Naive B cell (primary cell): ENCODE measurements at regions not wholly inside any gene's neighbourhood (a gene's known extent, or its start where the extent isn't known, plus 50 kb on each side); places are given as distances from the start of the nearest gene placed in this dataset.

Source experiments
- ATAC-seq, 2 donors: fragments of 150-1000 bp; cut with Tn5 transposase; 2 replicates each; pipeline ENCODE4 v1.10.0; 2021; ENCODE audit warnings: low read depth in 2 of 2, mild to moderate bottlenecking in 2 of 2, moderate library complexity in 2 of 2
- DNase-seq: peaks from one replicate; pipeline ENCODE4 v3.0.0; 2022
- H3K27ac Mint-ChIP-seq, 6 donors: one replicate each; pipeline ENCODE4 v1.8.0; 2020 to 2022; ENCODE audit warnings: mild to moderate bottlenecking in 6 of 6, mixed read lengths in 6 of 6, moderate library complexity in 5 of 6, inconsistent platforms in 2 of 6
- H3K27me3 Mint-ChIP-seq, 3 donors: one replicate each; pipeline ENCODE4 v1.8.0; 2021 to 2022; ENCODE audit warnings: mixed read lengths in 3 of 3, mild to moderate bottlenecking in 1 of 3
- H3K36me3 Mint-ChIP-seq, 2 donors: one replicate each; pipeline ENCODE4 v1.8.0; 2020 to 2022; ENCODE audit warnings: mixed read lengths in 2 of 2, inconsistent platforms in 1 of 2, mild to moderate bottlenecking in 1 of 2
- H3K4me1 Mint-ChIP-seq, 3 donors: one replicate each; pipeline ENCODE4 v1.8.0; 2020 to 2022; ENCODE audit warnings: mixed read lengths in 3 of 3, inconsistent platforms in 1 of 3, mild to moderate bottlenecking in 1 of 3, moderate library complexity in 1 of 3
- H3K4me3 Mint-ChIP-seq, 8 donors: one replicate each; pipeline ENCODE4 v1.8.0; 2020 to 2022; ENCODE audit warnings: mild to moderate bottlenecking in 8 of 8, mixed read lengths in 8 of 8, moderate library complexity in 8 of 8, inconsistent platforms in 2 of 8
- H3K9me3 Mint-ChIP-seq, 7 donors: one replicate each; pipeline ENCODE4 v1.8.0; 2020 to 2022; ENCODE audit warnings: mixed read lengths in 7 of 7, mild to moderate bottlenecking in 5 of 7, inconsistent platforms in 2 of 7, moderate library complexity in 1 of 7

DNA sequence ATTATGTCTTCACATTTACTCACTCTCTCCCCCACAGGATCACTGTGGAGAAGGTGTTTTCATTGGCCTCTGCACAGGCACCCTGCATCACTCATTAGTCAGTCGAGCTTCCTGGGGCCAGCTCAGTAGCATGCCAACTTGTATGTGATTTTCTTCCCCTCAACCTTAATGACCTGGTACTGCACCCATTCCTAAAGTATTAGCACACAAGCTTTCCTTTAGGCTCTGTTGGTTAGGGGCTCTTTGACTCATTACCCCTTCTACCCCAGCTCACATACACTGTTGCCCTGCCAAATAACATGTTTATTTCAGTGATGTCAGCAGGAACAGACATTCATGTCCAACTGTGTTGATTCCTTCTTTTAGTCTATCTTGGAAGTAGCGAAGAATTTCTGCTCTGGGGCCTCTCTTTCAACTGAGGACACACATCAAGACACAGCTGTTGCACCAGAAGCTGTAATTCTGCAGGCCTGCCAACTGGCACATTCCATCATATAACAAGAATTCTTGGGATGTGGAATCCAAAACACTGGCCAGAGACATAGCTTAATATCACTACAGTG lies 603.5 kb upstream of the ADAMTS5 start:
- no peaks in the 10 kb centered on the region for H3K27me3 Mint-ChIP-seq
- ATAC-seq = no peak
- no peak for DNase-seq

DNA sequence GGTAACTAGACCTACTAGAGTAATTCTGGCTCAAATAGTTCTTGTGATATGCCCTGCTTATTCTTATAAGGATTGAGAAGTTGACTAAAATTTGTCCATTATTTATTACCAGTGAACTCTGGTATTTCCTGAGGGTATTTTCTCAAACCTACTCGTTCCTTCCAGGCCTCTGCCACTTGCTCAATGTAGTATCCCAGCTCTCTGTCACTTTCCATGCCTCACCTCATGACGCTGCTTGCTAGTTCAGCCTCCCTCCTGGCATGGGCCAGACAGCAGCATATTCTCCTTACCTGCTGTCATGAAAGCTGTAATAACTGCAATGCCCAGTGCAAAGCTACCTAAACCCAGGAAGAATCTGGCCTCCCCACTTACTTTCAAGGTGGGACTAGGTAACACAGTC lies 602.9 kb upstream of the ADAMTS5 start:
- no peaks in the 10 kb centered on the region for H3K27me3 Mint-ChIP-seq
- DNase-seq = no peak

More for the DNA sequence above, 603.5 kb upstream of the ADAMTS5 start:
- peaks cover 1 to 9% (median 5%) of the 10 kb centered on the region in 7 donors for H3K9me3 Mint-ChIP-seq
- H3K27ac Mint-ChIP-seq = no peak overlapping the region
- H3K4me3 Mint-ChIP-seq = no peak overlapping the region
- no peaks in the 10 kb centered on the region for H3K4me1 Mint-ChIP-seq
- no peaks in the 10 kb centered on the region for H3K36me3 Mint-ChIP-seq

DNA sequence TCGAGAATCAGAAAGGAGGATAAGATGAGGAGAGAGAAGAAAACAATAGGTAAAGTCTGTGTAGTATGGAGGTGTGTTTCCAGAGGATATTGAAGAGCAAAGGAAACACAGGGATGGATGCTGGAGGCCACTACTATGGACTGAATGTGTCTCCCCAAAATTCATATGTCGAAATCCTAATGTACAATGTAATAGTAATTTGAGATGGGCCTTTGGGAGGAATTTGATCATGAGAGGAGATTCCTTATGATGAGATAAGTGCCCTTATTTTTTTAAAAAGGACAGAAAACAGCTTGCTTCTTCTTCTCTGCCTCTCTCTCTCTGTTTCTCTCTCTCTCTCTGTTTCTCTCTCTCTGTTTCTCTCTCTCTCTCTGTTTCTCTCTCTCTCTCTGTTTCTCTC lies 602.2 kb upstream of the ADAMTS5 start:
- ATAC-seq (no peak), DNase-seq (no peak)
- Mint-ChIP-seq H3K36me3 (no peaks in the 10 kb centered on the region), H3K9me3 (peaks cover 1 to 7% (median 5%) of the 10 kb centered on the region in 7 donors), H3K4me3 (no peak overlapping the region), H3K4me1 (no peaks in the 10 kb centered on the region), H3K27ac (peak overlapping the region in 2 of 6 donors; percentile 28 to 31), H3K27me3 (no peaks in the 10 kb centered on the region)

More for the DNA sequence above, 602.9 kb upstream of the ADAMTS5 start:
- peaks cover 1 to 9% (median 5%) of the 10 kb centered on the region in 7 donors for H3K9me3 Mint-ChIP-seq
- no peaks in the 10 kb centered on the region for H3K4me1 Mint-ChIP-seq
- no peak overlapping the region for H3K4me3 Mint-ChIP-seq
- no peak overlapping the region for H3K27ac Mint-ChIP-seq
- H3K36me3 Mint-ChIP-seq = no peaks in the 10 kb centered on the region
- ATAC-seq = no peak

DNA sequence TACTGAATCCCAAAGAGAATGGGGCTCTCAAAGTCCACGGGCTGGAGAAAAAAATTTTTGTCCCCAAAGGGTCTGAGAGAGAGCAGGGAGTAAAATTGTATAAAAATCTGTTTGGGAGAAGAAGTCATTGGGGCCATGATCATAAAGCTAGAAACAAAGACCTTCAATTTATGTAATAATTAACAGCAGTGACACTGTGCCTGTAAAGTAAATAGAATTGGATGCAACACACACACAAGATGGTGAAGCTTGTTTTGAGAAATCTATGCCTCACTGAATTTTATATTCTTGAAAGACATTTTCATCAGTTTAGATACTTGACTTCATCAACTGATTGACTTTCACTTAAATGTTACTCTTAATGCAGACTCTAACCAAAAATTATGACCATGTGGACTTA lies 600.5 kb upstream of the ADAMTS5 start:
- no peaks in the 10 kb centered on the region for H3K36me3 Mint-ChIP-seq
- no peaks in the 10 kb centered on the region for H3K27me3 Mint-ChIP-seq
- ATAC-seq = no peak
- no peaks in the 10 kb centered on the region for H3K4me1 Mint-ChIP-seq
- DNase-seq = no peak
- peaks cover 0 to 5% (median 0%) of the 10 kb centered on the region in 7 donors for H3K9me3 Mint-ChIP-seq
- no peak overlapping the region for H3K4me3 Mint-ChIP-seq
- H3K27ac Mint-ChIP-seq = no peak overlapping the region

DNA sequence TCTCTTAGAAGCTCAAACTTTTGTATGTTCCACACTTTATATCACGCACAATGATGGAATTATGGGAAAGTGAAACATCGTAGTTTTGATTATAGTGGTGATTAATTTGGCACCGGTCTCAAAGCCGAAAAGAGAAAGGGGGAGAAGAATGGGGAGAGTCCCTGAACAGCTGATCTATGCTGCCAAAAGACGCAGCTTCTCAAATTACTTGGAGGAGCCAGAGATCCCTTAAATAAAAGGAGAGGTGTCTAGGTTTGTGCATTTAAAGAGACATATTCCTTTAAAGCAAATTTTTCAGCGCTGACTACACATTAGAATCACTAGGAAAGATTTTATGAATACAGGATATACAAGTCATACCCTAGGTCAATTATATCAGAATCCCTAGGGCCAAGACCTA lies 599.6 kb upstream of the ADAMTS5 start:
- H3K4me3 Mint-ChIP-seq = no peak overlapping the region
- no peaks in the 10 kb centered on the region for H3K4me1 Mint-ChIP-seq
- DNase-seq (no peak), ATAC-seq (no peak)
- no peak overlapping the region for H3K27ac Mint-ChIP-seq
- no peaks in the 10 kb centered on the region for H3K36me3 Mint-ChIP-seq
- no peaks in the 10 kb centered on the region for H3K27me3 Mint-ChIP-seq
- peaks cover 0 to 5% (median 0%) of the 10 kb centered on the region in 7 donors for H3K9me3 Mint-ChIP-seq

DNA sequence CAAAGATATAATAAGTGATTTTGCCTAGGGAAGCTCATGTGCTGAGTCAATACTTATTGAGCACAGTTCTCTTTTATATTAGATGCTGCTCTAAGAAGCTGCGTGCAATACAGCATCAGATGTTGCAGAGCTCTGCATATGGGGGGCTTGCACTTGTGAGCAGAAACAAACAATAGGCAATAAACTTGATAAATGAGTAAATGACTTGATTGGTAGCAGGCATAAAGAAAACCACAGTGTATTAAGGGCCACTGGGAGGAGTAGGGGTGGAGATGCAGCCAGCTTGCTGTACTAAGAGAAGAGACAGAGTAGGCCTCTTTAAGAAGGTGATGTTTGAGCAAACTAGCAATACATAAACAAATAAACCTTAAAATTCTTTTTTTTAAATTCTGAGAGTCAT lies 598.5 kb upstream of the ADAMTS5 start:
- no peaks in the 10 kb centered on the region for H3K36me3 Mint-ChIP-seq
- no peaks in the 10 kb centered on the region for H3K27me3 Mint-ChIP-seq
- H3K4me3 Mint-ChIP-seq = no peak overlapping the region
- ATAC-seq (no peak), DNase-seq (no peak)
- H3K27ac Mint-ChIP-seq = no peak overlapping the region
- peaks cover 0 to 5% (median 0%) of the 10 kb centered on the region in 7 donors for H3K9me3 Mint-ChIP-seq
- no peaks in the 10 kb centered on the region for H3K4me1 Mint-ChIP-seq

DNA sequence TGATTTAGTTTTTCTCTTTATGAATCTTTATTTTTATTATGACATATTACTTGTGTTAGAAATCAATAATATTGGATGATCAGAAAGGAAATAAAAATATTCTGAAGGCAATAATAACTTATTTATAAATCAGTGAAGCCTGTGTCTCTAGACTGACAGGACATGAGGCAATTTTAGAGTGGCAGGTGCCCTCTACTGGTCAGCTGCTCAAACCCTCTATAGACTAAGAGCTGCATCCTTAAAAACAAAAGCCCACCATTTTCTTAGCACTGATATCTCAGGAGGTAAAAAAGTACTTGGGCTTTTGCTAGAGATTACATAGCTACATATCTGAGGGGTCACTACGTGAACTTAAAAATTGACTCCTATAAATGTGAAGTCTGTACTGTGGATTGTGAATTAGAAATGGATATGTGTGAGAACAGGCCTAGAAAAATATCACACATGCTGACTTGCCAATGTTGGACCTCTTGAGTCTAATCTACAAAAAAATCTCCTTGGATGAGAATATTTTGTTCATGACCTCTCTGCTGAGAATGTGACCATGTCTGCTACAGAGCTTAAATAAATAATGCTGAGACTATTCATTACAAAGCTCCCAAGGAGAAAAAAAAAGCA lies 597.9 kb upstream of the ADAMTS5 start:
- DNase-seq (no peak), ATAC-seq (no peak)
- no peak overlapping the region for H3K4me3 Mint-ChIP-seq
- peaks cover 0 to 5% (median 0%) of the 10 kb centered on the region in 7 donors for H3K9me3 Mint-ChIP-seq
- no peaks in the 10 kb centered on the region for H3K4me1 Mint-ChIP-seq
- H3K27me3 Mint-ChIP-seq = no peaks in the 10 kb centered on the region
- no peak overlapping the region for H3K27ac Mint-ChIP-seq
- no peaks in the 10 kb centered on the region for H3K36me3 Mint-ChIP-seq

DNA sequence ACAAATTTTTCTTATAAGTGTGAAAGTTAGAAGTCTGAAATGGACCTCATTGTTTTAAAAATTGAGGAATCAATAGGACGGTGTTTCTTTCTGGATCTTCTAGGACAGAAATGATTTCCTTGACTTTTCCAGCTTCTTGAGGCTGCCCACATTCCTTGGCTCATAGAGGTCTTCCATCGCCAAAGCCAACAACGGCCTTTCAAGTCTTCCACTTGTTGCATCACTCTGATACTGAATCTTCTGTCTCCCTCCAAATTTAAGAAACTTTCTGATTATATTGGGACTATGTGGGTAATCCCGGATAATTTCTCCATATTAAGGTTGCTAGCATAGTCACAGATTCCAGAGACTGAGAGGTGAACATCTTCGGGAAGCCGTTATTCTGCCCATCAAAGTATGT lies 595.4 kb upstream of the ADAMTS5 start:
- Mint-ChIP-seq H3K4me1 (no peaks in the 10 kb centered on the region), H3K36me3 (no peaks in the 10 kb centered on the region), H3K9me3 (peaks cover 0 to 7% (median 0%) of the 10 kb centered on the region in 7 donors), H3K4me3 (no peak overlapping the region), H3K27ac (no peak overlapping the region), H3K27me3 (no peaks in the 10 kb centered on the region)
- ATAC-seq (no peak), DNase-seq (no peak)

DNA sequence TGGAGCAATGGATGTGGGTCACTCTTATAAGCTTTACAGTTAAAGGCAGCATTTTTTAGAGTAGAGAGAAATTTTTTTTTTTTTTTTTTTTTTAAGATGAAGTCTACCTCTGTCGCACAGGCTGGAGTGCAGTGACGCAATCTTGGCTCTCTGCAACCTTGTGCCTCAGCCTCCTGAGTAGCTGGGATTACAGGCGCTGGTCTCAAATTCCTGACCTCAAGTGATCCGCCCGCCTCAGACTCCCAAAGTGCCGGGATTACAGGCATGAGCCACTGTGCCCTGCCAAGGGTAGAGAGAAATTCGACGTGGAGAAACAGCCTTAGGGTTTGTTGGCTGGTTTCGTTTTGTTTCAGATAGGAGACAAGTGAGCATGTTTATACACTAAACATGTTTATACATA lies 594.2 kb upstream of the ADAMTS5 start:
- no peaks in the 10 kb centered on the region for H3K4me1 Mint-ChIP-seq
- no peaks in the 10 kb centered on the region for H3K27me3 Mint-ChIP-seq
- peaks cover 0 to 7% (median 0%) of the 10 kb centered on the region in 7 donors for H3K9me3 Mint-ChIP-seq
- no peak overlapping the region for H3K4me3 Mint-ChIP-seq
- no peak overlapping the region for H3K27ac Mint-ChIP-seq
- DNase-seq (no peak), ATAC-seq (no peak)
- no peaks in the 10 kb centered on the region for H3K36me3 Mint-ChIP-seq

DNA sequence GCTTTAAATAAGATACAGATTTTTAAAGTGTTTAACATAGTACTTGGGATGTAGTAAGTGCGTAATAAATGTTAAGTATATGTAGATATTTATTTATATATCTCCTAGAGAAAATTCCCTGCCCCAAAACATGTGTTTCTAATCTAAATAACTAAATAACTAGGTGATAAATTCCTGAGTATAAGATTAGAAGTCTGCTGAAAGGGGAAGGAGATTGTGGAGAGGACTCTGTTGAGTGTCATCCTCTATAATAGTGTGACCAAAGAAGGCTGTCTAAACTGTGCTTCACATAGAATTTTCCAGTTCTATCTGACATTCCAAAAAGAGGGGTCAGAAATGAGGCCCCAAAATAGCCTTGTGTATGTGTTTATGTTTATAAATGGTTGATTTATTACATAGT lies 590.5 kb upstream of the ADAMTS5 start:
- H3K4me1 Mint-ChIP-seq = no peaks in the 10 kb centered on the region
- H3K36me3 Mint-ChIP-seq = peaks cover 0 to 7% of the 10 kb centered on the region in 2 donors
- H3K27me3 Mint-ChIP-seq = no peaks in the 10 kb centered on the region
- no peak overlapping the region for H3K27ac Mint-ChIP-seq
- no peak overlapping the region for H3K4me3 Mint-ChIP-seq
- DNase-seq (no peak), ATAC-seq (no peak)
- H3K9me3 Mint-ChIP-seq = peaks cover 0 to 13% (median 9%) of the 10 kb centered on the region in 7 donors

DNA sequence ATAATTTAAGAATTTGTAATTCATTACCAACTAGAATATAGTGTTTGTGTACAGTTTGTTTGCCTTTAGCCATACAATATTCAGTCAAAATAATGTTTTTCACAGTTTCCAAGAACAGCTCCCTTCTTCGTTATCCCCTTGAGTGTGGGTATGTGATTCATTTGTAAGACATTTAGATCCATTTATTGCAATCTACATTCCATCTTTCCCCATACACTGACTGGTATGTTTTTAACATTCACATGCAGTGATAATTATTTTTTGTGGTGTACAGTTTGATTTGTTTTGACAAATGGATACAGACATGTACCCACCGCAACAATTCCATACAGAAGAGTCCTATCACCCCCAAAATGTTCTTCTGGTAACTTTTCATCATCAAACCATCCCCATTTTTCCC lies 589.1 kb upstream of the ADAMTS5 start:
- no peak for ATAC-seq
- H3K4me1 Mint-ChIP-seq = no peaks in the 10 kb centered on the region
- H3K36me3 Mint-ChIP-seq = peaks cover 0 to 7% of the 10 kb centered on the region in 2 donors
- H3K4me3 Mint-ChIP-seq = no peak overlapping the region
- no peak overlapping the region for H3K27ac Mint-ChIP-seq
- DNase-seq = no peak
- no peaks in the 10 kb centered on the region for H3K27me3 Mint-ChIP-seq
- H3K9me3 Mint-ChIP-seq = peaks cover 5 to 23% (median 11%) of the 10 kb centered on the region in 7 donors

DNA sequence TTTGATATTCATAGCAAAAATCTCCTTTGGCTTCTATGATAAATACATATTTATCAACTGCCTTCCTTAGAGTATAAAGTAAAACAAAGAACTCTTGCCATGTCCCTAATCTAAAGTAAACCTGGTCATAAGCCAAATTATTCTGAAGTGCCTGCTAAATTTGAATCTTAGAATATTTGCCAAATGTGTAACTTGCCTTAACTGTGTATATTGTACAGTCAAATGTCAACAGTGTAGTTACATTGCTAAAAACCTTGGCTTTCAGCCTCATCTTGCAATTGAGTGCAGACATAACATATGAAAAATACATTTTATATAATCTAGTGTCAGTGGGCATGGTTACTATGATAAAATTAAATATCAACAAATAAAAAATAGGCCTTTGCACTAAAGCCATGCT lies 583.4 kb upstream of the ADAMTS5 start:
- no peak for DNase-seq
- Mint-ChIP-seq H3K27me3 (no peaks in the 10 kb centered on the region), H3K36me3 (peaks cover 0 to 7% of the 10 kb centered on the region in 2 donors), H3K27ac (no peak overlapping the region), H3K4me3 (no peak overlapping the region), H3K9me3 (peaks cover 4 to 24% (median 11%) of the 10 kb centered on the region in 7 donors), H3K4me1 (no peaks in the 10 kb centered on the region)
- no peak for ATAC-seq

DNA sequence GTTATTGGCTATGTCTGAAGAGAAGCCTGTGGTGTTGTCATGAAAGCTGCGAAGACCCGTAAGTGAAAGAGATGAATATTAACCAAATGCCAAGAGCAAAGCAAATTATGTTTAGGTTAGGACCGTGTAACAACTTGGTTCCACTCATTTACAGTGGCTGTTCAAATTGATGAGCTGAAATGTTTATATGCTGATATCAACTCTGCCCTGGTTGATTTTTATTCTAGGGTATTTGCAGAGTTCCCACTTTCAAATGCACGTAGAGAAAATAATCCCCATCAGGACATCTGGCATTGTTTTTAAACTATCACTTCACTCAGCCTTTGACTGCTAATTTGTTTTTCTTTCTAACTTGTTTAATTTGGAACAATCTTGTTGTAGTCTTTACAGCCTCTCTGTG lies 581.6 kb upstream of the ADAMTS5 start:
- H3K9me3 Mint-ChIP-seq = peaks cover 4 to 23% (median 11%) of the 10 kb centered on the region in 7 donors
- H3K4me3 Mint-ChIP-seq = no peak overlapping the region
- no peaks in the 10 kb centered on the region for H3K27me3 Mint-ChIP-seq
- H3K27ac Mint-ChIP-seq = no peak overlapping the region
- peaks cover 0 to 7% of the 10 kb centered on the region in 2 donors for H3K36me3 Mint-ChIP-seq
- no peak for ATAC-seq
- DNase-seq = no peak
- no peaks in the 10 kb centered on the region for H3K4me1 Mint-ChIP-seq

DNA sequence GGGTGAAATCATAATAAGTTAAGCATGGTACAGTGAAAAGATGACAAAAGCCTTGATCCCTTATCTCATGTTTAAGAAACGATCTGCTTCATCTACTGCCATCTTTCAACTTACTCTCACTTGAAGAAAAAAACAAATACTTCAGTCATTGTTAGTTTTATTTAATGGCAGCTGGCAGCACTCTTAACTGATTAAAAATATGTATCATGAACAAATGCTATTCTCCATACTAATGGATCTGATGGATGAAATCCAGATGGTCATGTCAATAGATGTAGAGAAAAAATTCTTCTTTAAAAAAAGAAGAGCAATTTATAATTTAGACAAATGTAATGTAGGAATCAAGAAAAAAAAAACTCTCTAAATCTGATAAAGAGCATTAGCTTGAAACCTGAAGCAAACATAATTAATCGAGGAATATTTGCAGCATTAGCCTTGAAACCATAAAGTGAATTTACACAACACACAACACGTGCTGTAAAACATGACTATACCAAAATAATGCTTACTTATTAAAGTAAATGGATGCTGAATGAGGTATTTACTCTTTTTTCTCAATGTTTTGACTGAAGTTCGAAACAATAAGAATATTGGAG lies 579.0 kb upstream of the ADAMTS5 start:
- Mint-ChIP-seq H3K4me1 (no peaks in the 10 kb centered on the region), H3K27ac (no peak overlapping the region), H3K4me3 (no peak overlapping the region), H3K36me3 (no peaks in the 10 kb centered on the region), H3K27me3 (no peaks in the 10 kb centered on the region), H3K9me3 (peaks cover 0 to 4% (median 3%) of the 10 kb centered on the region in 7 donors)
- ATAC-seq (no peak), DNase-seq (no peak)
